ENCODE measurements at regions not wholly inside any gene's neighbourhood (a gene's known extent, or its start where the extent isn't known, plus 50 kb on each side); places are given as distances from the start of the nearest gene placed in this dataset.

DNA sequence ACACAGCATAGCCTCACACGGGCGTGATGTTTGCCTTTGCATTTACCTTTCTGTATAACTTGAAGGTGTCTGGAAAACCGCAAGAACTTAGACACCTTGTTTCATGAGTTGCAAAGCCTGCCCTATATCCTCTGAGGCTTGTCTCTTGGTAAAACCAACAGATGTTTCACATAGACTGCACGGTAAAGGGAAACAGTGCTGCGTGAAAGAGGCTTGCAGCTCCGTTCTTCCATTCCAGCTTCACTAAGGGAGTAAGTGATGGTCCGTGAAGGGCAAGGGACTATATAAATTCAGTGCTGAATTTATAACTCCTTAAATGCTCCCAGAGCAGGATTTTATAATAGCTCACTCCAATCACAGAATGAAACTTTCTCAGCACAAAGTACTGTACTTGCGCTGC is 360.5 kb downstream of the SOX11 start (continued):
- TF ChIP-seq EP300 (IDR thresholded peaks at IDR 0.05; ENCODE audit: borderline replicate concordance in 1 of 2, low read depth in 2 of 2, low read length in 2 of 2) (no peak), BCL11A (IDR thresholded peaks at IDR 0.05; ENCODE audit: low read depth in 2 of 2, low read length in 2 of 2) (no peak), POLR2A (IDR thresholded peaks at IDR 0.05; ENCODE audit: control extremely low read depth in 1 of 2, low read depth in 2 of 2, low read length in 2 of 2) (no peak), POLR2AphosphoS5 (IDR thresholded peaks at IDR 0.05; ENCODE audit: low read depth, low read length) (no peak), JUN (IDR thresholded peaks at IDR 0.05; ENCODE audit: low read depth, low read length) (no peak), ZNF274 (IDR thresholded peaks at IDR 0.05; ENCODE audit: borderline replicate concordance, extremely low read depth, low read length) (no peak), SP4 (IDR thresholded peaks at IDR 0.05; ENCODE audit: low read length) (no peak), MAFK (IDR thresholded peaks at IDR 0.05; ENCODE audit: low read depth, low read length) (no peak)

All from H1 (cell line).